BLaER1 treated with 17β-estradiol and CSF1 and Interleukin-3, amounts not matched to agents 10 nM and 100 nM (cell line): ENCODE measurements at regions not wholly inside any gene's neighbourhood (a gene's known extent, or its start where the extent isn't known, plus 50 kb on each side); places are given as distances from the start of the nearest gene placed in this dataset.
A peak's percentile ranks its signal among the peaks of the same experiment; 100 is the strongest.
"Not testable (repeated sequence)": the region's sequence is repeated elsewhere in the genome, so short reads cannot be mapped to it uniquely, and the experiment has no call there.

Experiments used
- H3K27ac ChIP-seq, 11 experiments: shearing (Covaris generic); formaldehyde crosslinking; 2 replicates each; pipeline ENCODE4 v1.8.1; 2022
- H3K27me3 ChIP-seq, 11 experiments: shearing (Covaris generic); formaldehyde crosslinking; 2 replicates each; pipeline ENCODE4 v1.8.1; 2022
- H3K36me3 ChIP-seq, 11 experiments: shearing (Covaris generic); formaldehyde crosslinking; 2 replicates each; pipeline ENCODE4 v1.8.1; 2022
- H3K4me1 ChIP-seq, 10 experiments: shearing (Covaris generic); formaldehyde crosslinking; 2 replicates each; pipeline ENCODE4 v1.8.1; 2022
- H3K4me2 ChIP-seq, 11 experiments: shearing (Covaris generic); formaldehyde crosslinking; 2 replicates each; pipeline ENCODE4 v1.8.1; 2022
- H3K4me3 ChIP-seq, 10 experiments: shearing (Covaris generic); formaldehyde crosslinking; 2 replicates each; pipeline ENCODE4 v1.8.1; 2022
- H3K9ac ChIP-seq, 11 experiments: shearing (Covaris generic); formaldehyde crosslinking; 2 replicates each; pipeline ENCODE4 v1.8.1; 2022
- H3K9me3 ChIP-seq, 11 experiments: shearing (Covaris generic); formaldehyde crosslinking; replicated peaks in 1 of 11; 2 replicates each; pipeline ENCODE4 v1.8.1; 2022
- H4K20me1 ChIP-seq, 11 experiments: shearing (Covaris generic); formaldehyde crosslinking; 2 replicates each; pipeline ENCODE4 v1.8.1; 2022
- Cebpa-rat ChIP-seq, 11 experiments: shearing (Covaris generic); IDR thresholded peaks; 2 replicates each; pipeline ENCODE4 v1.8.1; 2022

DNA sequence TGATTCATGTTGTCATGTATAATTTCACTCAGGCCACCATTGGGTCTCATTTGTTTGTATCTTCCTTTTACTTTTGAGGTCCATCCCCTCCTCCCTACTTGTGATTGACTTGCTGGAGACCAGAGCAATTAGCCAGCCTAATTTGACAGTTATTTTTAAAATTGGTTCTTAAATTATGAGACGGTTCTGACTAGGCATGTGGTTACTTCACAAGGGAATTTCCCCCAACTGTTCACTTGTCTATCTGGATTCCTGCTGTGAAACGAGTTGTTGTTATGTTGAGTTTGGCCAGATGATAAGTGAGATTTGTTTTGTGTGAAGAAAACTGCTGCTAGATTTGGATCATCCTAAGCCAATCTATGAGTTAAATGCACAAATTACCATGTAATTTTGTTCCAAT is 359.1 kb downstream of the BARHL2 start:
- Histone ChIP-seq H3K4me3 (no peak overlapping the region), H4K20me1 (no peaks in the 10 kb centered on the region), H3K4me1 (no peaks in the 10 kb centered on the region; a peak in 1 of 20 replicates), H3K27me3 (no peaks in the 10 kb centered on the region), H3K4me2 (no peak overlapping the region; a peak in 2 of 22 replicates), H3K36me3 (no peaks in the 10 kb centered on the region), H3K9ac (no peak overlapping the region), H3K9me3 (no peaks in the 10 kb centered on the region), H3K27ac (no peak overlapping the region)
- no peak for TF ChIP-seq Cebpa-rat (IDR thresholded peaks at IDR 0.05)

DNA sequence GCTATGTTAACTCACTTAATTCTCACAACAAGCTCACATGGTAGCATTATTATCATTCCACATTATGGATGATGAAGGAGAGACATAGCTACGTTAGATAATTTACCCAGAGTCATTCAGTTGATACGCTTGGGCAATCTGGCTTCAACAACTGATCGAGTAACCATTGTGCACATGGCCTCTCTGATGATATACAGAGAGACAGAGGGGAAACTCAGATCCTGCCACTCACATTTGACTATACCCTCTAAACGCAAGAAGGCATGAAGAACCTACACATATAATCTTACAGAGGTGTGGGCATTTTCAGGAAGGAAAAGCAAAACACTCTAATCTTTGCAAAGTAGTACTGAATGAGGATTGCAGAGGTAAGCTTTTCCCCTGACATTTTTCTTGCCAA is 360.1 kb downstream of the BARHL2 start:
- H3K4me1 ChIP-seq: no peaks in the 10 kb centered on the region; a peak in 1 of 20 replicates
- no peaks in the 10 kb centered on the region for H3K27me3 ChIP-seq
- H3K9ac ChIP-seq: no peak overlapping the region
- no peak overlapping the region for H3K4me3 ChIP-seq
- no peaks in the 10 kb centered on the region for H4K20me1 ChIP-seq
- no peak overlapping the region for H3K4me2 ChIP-seq
- H3K36me3 ChIP-seq: no peaks in the 10 kb centered on the region
- H3K9me3 ChIP-seq: no peaks in the 10 kb centered on the region
- no peak for TF ChIP-seq Cebpa-rat (IDR thresholded peaks at IDR 0.05)
- H3K27ac ChIP-seq: no peak overlapping the region

DNA sequence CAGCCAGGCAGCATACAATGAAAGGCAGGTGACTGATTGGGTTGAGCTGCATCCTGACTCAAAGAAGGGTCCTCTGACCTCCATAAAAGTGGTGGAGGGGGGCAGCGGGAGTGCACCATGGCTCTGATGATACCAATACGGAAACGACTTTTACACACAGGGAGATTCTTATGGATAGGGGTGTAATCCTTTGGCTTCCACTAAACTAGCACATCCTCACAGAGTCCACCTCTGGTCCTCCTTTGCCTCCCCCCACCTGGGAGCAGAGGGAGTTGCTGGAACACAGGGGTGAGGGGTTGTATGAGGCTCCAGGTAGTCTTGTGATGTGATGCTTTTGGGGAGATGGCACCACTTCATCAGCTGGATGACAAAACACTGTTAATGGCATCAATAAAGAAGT is 361.0 kb downstream of the BARHL2 start:
- Histone ChIP-seq H3K4me2 (no peak overlapping the region), H3K9ac (no peak overlapping the region), H3K36me3 (no peaks in the 10 kb centered on the region), H4K20me1 (no peaks in the 10 kb centered on the region), H3K4me1 (no peaks in the 10 kb centered on the region; a peak in 1 of 20 replicates), H3K27me3 (no peaks in the 10 kb centered on the region), H3K4me3 (no peak overlapping the region), H3K27ac (no peak overlapping the region), H3K9me3 (no peaks in the 10 kb centered on the region)
- TF ChIP-seq Cebpa-rat (IDR thresholded peaks at IDR 0.05): no peak

DNA sequence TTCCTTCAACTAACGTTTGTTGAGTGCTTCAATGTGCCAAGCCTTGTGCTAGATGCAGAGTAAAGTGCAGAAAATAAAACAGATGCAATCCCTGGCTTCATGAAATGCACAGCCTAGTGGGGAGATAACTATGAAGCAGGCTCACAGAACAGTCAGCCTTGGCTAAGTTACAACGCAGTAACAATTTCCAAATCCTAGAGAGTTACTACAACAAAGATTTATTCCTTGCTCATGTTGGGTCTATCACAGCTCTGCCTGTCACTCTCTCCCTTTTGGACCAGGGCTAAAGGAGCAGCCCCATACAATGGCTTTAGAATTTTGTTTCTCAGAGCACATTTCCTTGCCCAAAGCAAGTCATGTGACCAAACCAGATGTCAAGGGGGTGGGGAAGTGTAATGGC is 359.8 kb downstream of the ZNF326 start:
- H3K4me1 ChIP-seq: no peaks in the 10 kb centered on the region; a peak in 1 of 20 replicates
- H3K9me3 ChIP-seq: peaks cover 0 to 4% (median 1%) of the 10 kb centered on the region in 11 experiments; a peak in 14 of 22 replicates
- no peak overlapping the region for H3K4me3 ChIP-seq
- no peaks in the 10 kb centered on the region for H4K20me1 ChIP-seq
- no peak for TF ChIP-seq Cebpa-rat (IDR thresholded peaks at IDR 0.05)
- no peaks in the 10 kb centered on the region for H3K36me3 ChIP-seq
- H3K27ac ChIP-seq: no peak overlapping the region
- no peak overlapping the region for H3K9ac ChIP-seq
- no peaks in the 10 kb centered on the region for H3K27me3 ChIP-seq
- no peak overlapping the region for H3K4me2 ChIP-seq

DNA sequence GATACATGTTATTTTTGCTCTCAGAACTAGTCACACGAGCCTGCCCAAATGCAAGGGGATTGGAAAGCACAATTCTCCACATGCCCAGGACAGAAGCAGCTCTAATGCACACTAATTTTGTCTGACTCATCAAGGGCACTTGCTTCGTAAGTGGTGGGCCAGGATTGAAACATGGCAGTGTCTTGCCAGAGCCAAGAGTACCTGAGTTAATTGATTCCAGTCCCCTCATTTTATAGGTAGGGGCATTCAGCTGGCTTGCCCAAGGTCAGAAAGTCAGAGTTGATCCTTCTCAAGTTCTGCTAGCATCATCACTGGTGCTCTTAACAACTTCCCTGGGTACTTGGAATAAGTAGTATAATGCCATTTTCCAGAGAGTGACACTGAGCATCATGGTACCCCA is 356.1 kb downstream of the ZNF326 start:
- no peak overlapping the region for H3K9ac ChIP-seq
- no peak overlapping the region for H3K4me2 ChIP-seq
- no peaks in the 10 kb centered on the region; a peak in 1 of 22 replicates for H3K36me3 ChIP-seq
- H3K4me3 ChIP-seq: no peak overlapping the region
- H3K27me3 ChIP-seq: no peaks in the 10 kb centered on the region
- no peak overlapping the region for H3K27ac ChIP-seq
- peaks cover 17 to 27% (median 20%) of the 10 kb centered on the region in 11 experiments for H3K9me3 ChIP-seq
- peaks cover 0 to 9% (median 0%) of the 10 kb centered on the region in 10 experiments; a peak in 1 of 20 replicates for H3K4me1 ChIP-seq
- H4K20me1 ChIP-seq: no peaks in the 10 kb centered on the region
- TF ChIP-seq Cebpa-rat (IDR thresholded peaks at IDR 0.05): no peak

DNA sequence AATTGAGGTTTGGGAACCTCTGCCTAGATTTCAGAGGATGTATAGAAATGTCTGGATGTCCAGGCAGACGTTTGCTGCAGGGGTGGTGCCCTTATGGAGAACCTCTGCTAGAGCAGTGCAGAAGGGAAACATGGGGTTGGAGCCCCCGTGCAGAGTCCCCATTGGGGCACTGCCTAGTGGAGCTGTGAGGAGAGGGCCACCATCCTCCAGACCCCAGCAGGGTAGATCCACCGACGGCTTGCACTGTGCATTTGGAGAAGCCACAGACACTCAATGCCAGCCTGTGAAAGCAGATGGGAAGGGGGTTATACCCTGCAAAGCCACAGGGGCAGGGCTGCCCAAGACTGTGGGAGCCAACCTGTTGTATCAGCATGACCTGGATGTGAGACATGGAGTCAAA is 354.6 kb downstream of the ZNF326 start:
- peaks cover 17 to 27% (median 20%) of the 10 kb centered on the region in 11 experiments for H3K9me3 ChIP-seq
- H3K4me3 ChIP-seq: no peak overlapping the region
- H3K4me2 ChIP-seq: no peak overlapping the region
- H3K27me3 ChIP-seq: no peaks in the 10 kb centered on the region
- no peak overlapping the region for H3K27ac ChIP-seq
- no peak overlapping the region for H3K9ac ChIP-seq
- no peaks in the 10 kb centered on the region for H4K20me1 ChIP-seq
- no peaks in the 10 kb centered on the region; a peak in 1 of 22 replicates for H3K36me3 ChIP-seq
- peaks cover 0 to 9% (median 0%) of the 10 kb centered on the region in 10 experiments; a peak in 1 of 20 replicates for H3K4me1 ChIP-seq
- TF ChIP-seq Cebpa-rat (IDR thresholded peaks at IDR 0.05): no peak

DNA sequence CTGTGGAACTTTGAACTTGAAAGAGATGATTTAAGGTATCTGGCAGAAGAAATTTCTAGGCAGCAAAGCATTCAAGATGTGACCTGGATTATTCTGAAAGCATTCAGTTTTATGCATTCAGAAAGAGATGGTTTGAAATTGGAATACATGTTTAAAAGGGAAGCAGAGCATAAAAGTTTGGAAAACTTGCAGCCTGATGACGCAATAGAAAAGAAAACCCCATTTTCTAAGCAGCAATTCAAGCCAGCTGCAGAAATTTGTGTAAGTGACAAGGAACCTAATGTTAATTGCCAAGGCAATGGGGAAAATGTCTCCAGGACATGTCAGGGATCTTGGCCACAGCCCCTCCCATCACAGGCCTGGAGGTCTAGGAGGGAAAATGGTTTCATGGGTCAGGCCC is 354.0 kb downstream of the ZNF326 start:
- no peaks in the 10 kb centered on the region for H4K20me1 ChIP-seq
- no peak overlapping the region for H3K4me2 ChIP-seq
- peak in 6 of 11 experiments; percentile 26 to 71 (median 46); a peak in 7 of 22 replicates for TF ChIP-seq Cebpa-rat (IDR thresholded peaks at IDR 0.05)
- H3K27me3 ChIP-seq: no peaks in the 10 kb centered on the region
- H3K4me3 ChIP-seq: no peak overlapping the region
- H3K4me1 ChIP-seq: peaks cover 0 to 9% (median 0%) of the 10 kb centered on the region in 10 experiments; a peak in 1 of 20 replicates
- H3K36me3 ChIP-seq: no peaks in the 10 kb centered on the region; a peak in 1 of 22 replicates
- peaks cover 17 to 27% (median 20%) of the 10 kb centered on the region in 11 experiments for H3K9me3 ChIP-seq
- H3K27ac ChIP-seq: no peak overlapping the region
- H3K9ac ChIP-seq: no peak overlapping the region

DNA sequence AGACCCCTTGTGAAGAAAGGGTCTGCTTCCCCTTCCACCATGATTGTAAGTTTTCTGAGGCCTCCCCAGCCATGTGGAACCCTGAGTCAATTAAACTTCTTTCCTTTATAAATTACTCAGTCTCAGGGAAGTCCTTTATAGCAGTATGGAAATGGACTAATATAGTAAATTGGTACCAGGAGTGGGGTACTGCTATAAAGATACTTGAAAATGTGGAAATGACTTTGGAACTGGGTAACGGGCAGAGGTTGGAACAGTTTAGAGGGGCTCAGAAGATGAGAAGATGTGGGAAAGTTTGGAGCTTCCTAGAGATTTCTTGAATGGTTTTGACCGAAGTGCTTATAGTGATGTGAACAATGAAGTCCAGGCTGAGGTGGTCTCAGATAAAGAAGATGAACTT is 353.5 kb downstream of the ZNF326 start:
- peaks cover 17 to 27% (median 20%) of the 10 kb centered on the region in 11 experiments for H3K9me3 ChIP-seq
- H3K27ac ChIP-seq, H3K4me1 ChIP-seq, H3K4me3 ChIP-seq, H3K36me3 ChIP-seq, H3K9ac ChIP-seq, H4K20me1 ChIP-seq, H3K27me3 ChIP-seq, H3K4me2 ChIP-seq: not testable (repeated sequence)

DNA sequence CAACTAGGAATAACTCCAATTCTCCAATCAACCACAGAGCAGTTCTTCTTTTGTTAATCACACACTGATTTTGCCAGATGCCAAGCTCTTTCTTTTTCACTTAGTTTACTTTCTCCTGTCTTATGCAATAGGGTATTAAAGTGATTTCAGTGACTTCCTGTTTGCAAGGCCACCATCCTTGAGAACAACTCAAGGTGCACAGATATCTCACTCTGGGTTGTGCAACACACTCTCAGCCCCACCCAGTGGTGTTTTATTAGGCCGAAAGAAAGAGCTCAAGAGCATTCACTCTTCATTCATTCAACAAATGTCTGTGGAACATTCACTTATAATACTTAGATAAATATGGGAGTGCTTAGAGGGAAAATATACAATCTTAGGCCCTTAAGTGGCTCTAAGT is 352.5 kb downstream of the ZNF326 start:
- H3K4me2 ChIP-seq: peak overlapping the region in 2 of 11 experiments; percentile 13 to 24; a peak in 1 of 22 replicates
- H3K27me3 ChIP-seq: 0 out of 22 replicates have a peak, but pooled peaks cover 0 to 8% (median 0%) of the 10 kb centered on the region in 11 experiments
- H3K4me3 ChIP-seq: no peak overlapping the region
- peaks cover 17 to 27% (median 20%) of the 10 kb centered on the region in 11 experiments for H3K9me3 ChIP-seq
- H3K27ac ChIP-seq: no peak overlapping the region
- H3K36me3 ChIP-seq: no peaks in the 10 kb centered on the region; a peak in 1 of 22 replicates
- H3K9ac ChIP-seq: no peak overlapping the region
- no peaks in the 10 kb centered on the region for H4K20me1 ChIP-seq
- TF ChIP-seq Cebpa-rat (IDR thresholded peaks at IDR 0.05): peak in 3 of 11 experiments; percentile 8 to 54 (median 33); a peak in 2 of 22 replicates
- peaks cover 0 to 9% (median 0%) of the 10 kb centered on the region in 10 experiments; a peak in 1 of 20 replicates for H3K4me1 ChIP-seq

DNA sequence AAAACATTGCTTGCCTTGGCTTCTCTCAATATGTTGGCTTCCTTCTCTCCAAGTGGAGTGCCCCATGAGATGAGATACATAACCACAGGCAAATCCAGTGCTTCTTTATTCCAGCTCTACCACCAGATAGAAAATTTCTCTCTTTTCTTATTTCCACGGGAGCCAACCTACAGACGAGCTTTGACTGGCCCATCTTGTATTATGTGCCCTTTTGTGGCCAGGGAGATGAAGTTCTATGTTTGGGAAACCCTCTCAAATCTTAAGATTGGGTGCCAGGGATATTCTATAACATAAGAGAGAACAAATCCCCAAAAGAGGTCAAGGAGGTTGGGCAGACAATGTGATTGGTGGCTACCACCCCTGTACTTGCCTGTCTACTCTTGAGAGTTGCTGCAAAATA is 351.8 kb downstream of the ZNF326 start:
- no peak for TF ChIP-seq Cebpa-rat (IDR thresholded peaks at IDR 0.05)
- no peak overlapping the region; a peak in 1 of 22 replicates for H3K27ac ChIP-seq
- no peak overlapping the region for H3K4me3 ChIP-seq
- peak overlapping the region in 1 of 11 experiments; percentile 13; a peak in 1 of 22 replicates for H3K4me2 ChIP-seq
- H4K20me1 ChIP-seq: no peaks in the 10 kb centered on the region
- H3K4me1 ChIP-seq: peaks cover 0 to 9% (median 0%) of the 10 kb centered on the region in 10 experiments; a peak in 1 of 20 replicates
- H3K36me3 ChIP-seq: no peaks in the 10 kb centered on the region; a peak in 1 of 22 replicates
- peaks cover 17 to 27% (median 20%) of the 10 kb centered on the region in 11 experiments for H3K9me3 ChIP-seq
- no peak overlapping the region for H3K9ac ChIP-seq
- H3K27me3 ChIP-seq: peaks cover 0 to 10% (median 0%) of the 10 kb centered on the region in 11 experiments; a peak in 1 of 22 replicates
